Astrocyte of the spinal cord (primary cell): ENCODE measurements at regions not wholly inside any gene's neighbourhood (a gene's known extent, or its start where the extent isn't known, plus 50 kb on each side); places are given as distances from the start of the nearest gene placed in this dataset.

ENCODE experiments used
- DNase-seq: peaks from one replicate; pipeline ENCODE4 v3.0.0; 2011; ENCODE audit warnings: low read depth, low spot score
- H3K4me3 ChIP-seq: 2 replicates; pipeline ENCODE4 v1.5.1; 2011; ENCODE audit warnings: low read depth, mild to moderate bottlenecking, low read length, moderate library complexity
- in situ Hi-C: cut with HindIII; loops from 2 replicates; pipeline ENCODE4 v1.10.0; 2017; ENCODE audit warnings: low sequenced_read_pairs
- TF ChIP-seq, protein P1 (sequence below): IDR thresholded peaks from 2 replicates; pipeline ENCODE4 v1.5.1; 2012; ENCODE audit warnings: low read depth, mild to moderate bottlenecking, low read length, inconsistent platforms

DNA sequence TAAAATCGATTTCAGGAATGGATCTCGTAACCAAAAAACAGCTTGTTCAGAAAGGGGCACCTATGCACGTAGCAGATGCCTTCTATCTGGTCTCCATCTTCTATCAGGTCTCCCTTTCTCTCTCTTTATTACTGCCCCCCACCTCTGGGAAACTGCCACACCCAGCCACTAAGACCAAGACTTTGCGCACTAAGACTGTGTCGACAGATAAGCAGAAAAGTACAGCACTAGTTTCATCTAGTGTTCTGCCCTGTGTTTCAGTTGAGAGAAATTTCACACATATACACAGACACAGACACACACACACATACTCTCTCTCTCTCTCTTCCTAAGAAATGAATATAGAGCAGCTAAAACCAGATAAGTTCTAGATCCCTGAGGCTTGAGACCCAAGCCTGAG, 210.1 kb upstream of the MAP3K1 start:
- TF ChIP-seq, protein P1, sequence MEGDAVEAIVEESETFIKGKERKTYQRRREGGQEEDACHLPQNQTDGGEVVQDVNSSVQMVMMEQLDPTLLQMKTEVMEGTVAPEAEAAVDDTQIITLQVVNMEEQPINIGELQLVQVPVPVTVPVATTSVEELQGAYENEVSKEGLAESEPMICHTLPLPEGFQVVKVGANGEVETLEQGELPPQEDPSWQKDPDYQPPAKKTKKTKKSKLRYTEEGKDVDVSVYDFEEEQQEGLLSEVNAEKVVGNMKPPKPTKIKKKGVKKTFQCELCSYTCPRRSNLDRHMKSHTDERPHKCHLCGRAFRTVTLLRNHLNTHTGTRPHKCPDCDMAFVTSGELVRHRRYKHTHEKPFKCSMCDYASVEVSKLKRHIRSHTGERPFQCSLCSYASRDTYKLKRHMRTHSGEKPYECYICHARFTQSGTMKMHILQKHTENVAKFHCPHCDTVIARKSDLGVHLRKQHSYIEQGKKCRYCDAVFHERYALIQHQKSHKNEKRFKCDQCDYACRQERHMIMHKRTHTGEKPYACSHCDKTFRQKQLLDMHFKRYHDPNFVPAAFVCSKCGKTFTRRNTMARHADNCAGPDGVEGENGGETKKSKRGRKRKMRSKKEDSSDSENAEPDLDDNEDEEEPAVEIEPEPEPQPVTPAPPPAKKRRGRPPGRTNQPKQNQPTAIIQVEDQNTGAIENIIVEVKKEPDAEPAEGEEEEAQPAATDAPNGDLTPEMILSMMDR = no peak
- in situ Hi-C loops = no loop called here
- DNase-seq = no peak
- H3K4me3 ChIP-seq = no peak overlapping the region

GRCh38 chr5:56601641-56602071, 213.7 kb upstream of the MAP3K1 start:
- in situ Hi-C loops = no loop called here
- TF ChIP-seq, protein P1 = no peak
- no peak overlapping the region for H3K4me3 ChIP-seq
- DNase-seq = peak; percentile 32

GRCh38 chr5:56598941-56599340, 216.4 kb upstream of the MAP3K1 start:
- in situ Hi-C loops = no loop called here
- no peak overlapping the region for H3K4me3 ChIP-seq
- TF ChIP-seq, protein P1 = no peak
- no peak for DNase-seq

DNA sequence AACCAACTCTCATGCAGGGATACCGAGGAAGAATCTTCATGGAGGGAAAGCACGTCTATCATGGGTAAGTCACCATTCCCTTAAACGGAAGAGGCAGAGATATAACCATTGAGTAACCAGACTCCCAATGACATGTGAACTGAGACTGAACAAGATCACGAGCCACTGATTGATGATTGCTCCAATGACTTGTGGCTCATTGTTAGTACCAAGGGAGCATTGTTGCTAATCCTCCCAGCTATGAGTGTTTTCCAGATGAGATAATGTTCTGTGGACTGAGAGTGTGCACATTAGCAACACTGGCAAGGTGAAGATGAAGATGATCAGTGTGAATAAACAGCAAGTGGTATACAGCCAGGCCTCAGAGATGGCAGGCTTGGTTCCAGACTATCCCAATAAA, 219.2 kb upstream of the MAP3K1 start:
- in situ Hi-C loops = no loop called here
- TF ChIP-seq, protein P1 = no peak
- H3K4me3 ChIP-seq = no peak overlapping the region
- no peak for DNase-seq

DNA sequence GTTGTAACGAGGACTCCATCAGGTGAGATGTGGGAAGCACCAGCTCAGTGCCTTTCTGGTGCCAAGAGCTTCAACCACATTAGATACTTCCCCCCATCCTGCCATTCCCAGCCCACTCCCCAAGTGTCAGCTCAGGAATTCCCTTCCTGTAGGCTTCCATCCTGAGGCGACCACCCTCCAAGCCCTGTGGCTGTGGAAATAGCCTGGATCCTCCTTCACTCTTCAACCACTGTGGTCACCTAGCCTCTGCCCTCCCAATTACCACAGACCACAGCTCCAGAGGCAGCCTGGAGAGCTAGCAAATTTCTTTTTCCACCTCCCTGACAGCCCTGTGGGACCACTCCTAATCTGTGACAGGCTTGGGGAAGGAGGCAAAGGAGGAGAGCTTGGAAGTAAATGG, 219.8 kb upstream of the MAP3K1 start:
- in situ Hi-C loops = no loop called here
- no peak overlapping the region for H3K4me3 ChIP-seq
- DNase-seq = peak; percentile 33
- TF ChIP-seq, protein P1 = no peak

DNA sequence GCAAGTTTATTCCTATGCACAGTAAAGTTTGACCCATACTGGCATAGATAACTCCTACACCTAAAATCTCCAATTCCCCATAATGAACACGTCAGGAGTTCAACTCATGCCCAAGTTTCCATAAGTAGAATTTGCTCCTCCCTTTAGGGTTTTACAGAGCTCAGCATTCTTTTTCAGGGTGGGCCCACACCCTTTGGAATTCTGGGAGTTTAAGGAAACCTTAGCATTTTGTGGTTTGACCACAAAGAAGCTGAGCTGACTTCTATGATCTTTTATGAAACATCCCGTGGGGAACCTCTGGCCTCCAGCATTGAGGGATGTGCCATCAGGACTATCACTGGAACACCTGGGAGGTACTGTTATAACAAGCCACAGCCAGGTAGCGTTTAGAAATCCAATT, 220.6 kb upstream of the MAP3K1 start:
- DNase-seq = no peak
- no peak overlapping the region for H3K4me3 ChIP-seq
- in situ Hi-C loops = no loop called here
- TF ChIP-seq, protein P1 = no peak

DNA sequence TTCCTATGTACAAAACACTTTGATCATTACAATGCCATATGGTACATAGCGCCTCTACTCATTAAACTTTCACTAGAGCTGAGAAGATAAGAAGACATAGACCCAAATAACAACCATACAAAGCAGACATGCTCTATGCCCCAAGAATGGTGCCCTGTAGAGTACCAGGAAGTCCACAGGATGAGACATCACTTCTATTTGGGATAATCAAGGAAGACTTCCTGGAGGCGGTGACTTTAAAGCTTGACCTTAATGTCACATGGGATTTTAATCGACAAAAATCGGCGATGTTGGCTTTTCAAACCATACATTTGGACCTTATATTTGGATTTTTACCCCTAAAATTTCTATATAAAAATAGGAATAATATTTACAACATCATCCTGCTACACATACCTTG, 224.3 kb upstream of the MAP3K1 start:
- H3K4me3 ChIP-seq = no peak overlapping the region
- in situ Hi-C loops = no loop called here
- TF ChIP-seq, protein P1 = no peak
- no peak for DNase-seq
